ENCODE measurements at regions not wholly inside any gene's neighbourhood (a gene's known extent, or its start where the extent isn't known, plus 50 kb on each side); places are given as distances from the start of the nearest gene placed in this dataset.
A peak's percentile ranks its signal among the peaks of the same experiment; 100 is the strongest.
"Not testable (repeated sequence)": the region's sequence is repeated elsewhere in the genome, so short reads cannot be mapped to it uniquely, and the experiment has no call there.

GRCh38 chr5:53170746-53171349, 61.3 kb upstream of the MOCS2 start:
- no peak for DNase-seq (ENCODE audit: extremely low read depth, low read depth)
- TF ChIP-seq CTCF (IDR thresholded peaks at IDR 0.05; ENCODE audit: low read depth, low read length): peak; percentile 70

GRCh38 chr5:53172073-53172472, 62.5 kb upstream of the MOCS2 start:
- not testable (repeated sequence) for DNase-seq (ENCODE audit: extremely low read depth, low read depth)

GRCh38 chr5:53172630-53173029, 63.1 kb upstream of the MOCS2 start:
- TF ChIP-seq CTCF (IDR thresholded peaks at IDR 0.05; ENCODE audit: low read depth, low read length): no peak

GRCh38 chr5:53173083-53173482, 63.5 kb upstream of the MOCS2 start:
- TF ChIP-seq CTCF (IDR thresholded peaks at IDR 0.05; ENCODE audit: low read depth, low read length): no peak
- DNase-seq (ENCODE audit: extremely low read depth, low read depth): no peak

More at GRCh38 chr5:53172630-53173029, 63.1 kb upstream of the MOCS2 start:
- no peak for DNase-seq (ENCODE audit: extremely low read depth, low read depth)

- TF ChIP-seq CTCF (IDR thresholded peaks at IDR 0.05; ENCODE audit: low read depth, low read length): no peak
- DNase-seq (ENCODE audit: extremely low read depth, low read depth): no peak
Measured at GRCh38 chr5:53178830-53179229, 69.3 kb upstream of the MOCS2 start.

- DNase-seq (ENCODE audit: extremely low read depth, low read depth): peak; percentile 44
- TF ChIP-seq CTCF (IDR thresholded peaks at IDR 0.05; ENCODE audit: low read depth, low read length): no peak
Measured at GRCh38 chr5:53179691-53180090, 70.1 kb upstream of the MOCS2 start.

GRCh38 chr5:53180538-53180937, 71.0 kb upstream of the MOCS2 start:
- no peak for DNase-seq (ENCODE audit: extremely low read depth, low read depth)
- no peak for TF ChIP-seq CTCF (IDR thresholded peaks at IDR 0.05; ENCODE audit: low read depth, low read length)

GRCh38 chr5:53180991-53181390, 71.4 kb upstream of the MOCS2 start:
- TF ChIP-seq CTCF (IDR thresholded peaks at IDR 0.05; ENCODE audit: low read depth, low read length): no peak
- DNase-seq (ENCODE audit: extremely low read depth, low read depth): no peak

Measured in AG09319 (cell line).